ENCODE measurements at regions not wholly inside any gene's neighbourhood (a gene's known extent, or its start where the extent isn't known, plus 50 kb on each side); places are given as distances from the start of the nearest gene placed in this dataset.
A peak's percentile ranks its signal among the peaks of the same experiment; 100 is the strongest.

DNA sequence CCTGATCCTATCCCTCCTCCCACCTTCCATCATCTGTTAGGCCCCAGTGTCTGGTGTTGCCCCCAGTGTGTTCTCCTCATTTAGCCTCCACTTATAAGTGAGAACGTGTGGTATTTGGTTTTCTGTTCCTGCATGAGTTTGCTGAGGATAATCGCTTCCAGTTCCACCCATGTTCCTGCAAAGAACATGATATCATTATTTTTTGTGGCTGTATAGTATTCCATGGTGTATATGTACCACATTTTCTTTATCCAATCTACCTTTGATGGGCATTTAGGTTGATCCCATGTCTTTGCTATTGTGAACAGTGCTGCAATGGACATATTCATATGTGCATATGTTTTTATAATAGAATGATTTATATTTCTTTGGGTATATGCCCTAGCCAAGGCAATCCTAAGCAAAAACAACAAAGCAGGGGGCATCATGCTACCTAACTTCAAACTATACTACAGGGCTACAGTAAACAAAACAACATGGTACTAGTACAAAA lies 142.9 kb downstream of the TNFSF18 start:
- DNase-seq (no peak), ATAC-seq (ENCODE audit: low read depth) (no peak)
- Histone ChIP-seq H3K4me3 (ENCODE audit: insufficient read depth, low read depth, low read length) (no peak overlapping the region), H2BK5ac (ENCODE audit: low read depth, low read length, poor library complexity, severe bottlenecking) (peak overlapping the region; percentile 100), H3K27ac (ENCODE audit: insufficient read depth, low read length) (peak overlapping the region; percentile 67), H2BK20ac (ENCODE audit: low read depth, low read length) (peak overlapping the region; percentile 100), H3K4me1 (ENCODE audit: control insufficient read depth, insufficient read depth, low read length) (peaks cover 23% of the 10 kb centered on the region), H4K5ac (ENCODE audit: low read depth, low read length) (peak overlapping the region; percentile 88), H3K9me1 (ENCODE audit: insufficient read depth, low read length) (peaks cover 3% of the 10 kb centered on the region; the same call in 1 of the 2 replicates), H2BK120ac (ENCODE audit: low read depth, low read length) (peak overlapping the region; percentile 99), H3K4ac (ENCODE audit: low read depth, low read length) (peak overlapping the region; percentile 99), H3K9me3 (ENCODE audit: control insufficient read depth, insufficient read depth, low read length) (peaks cover 6% of the 10 kb centered on the region), H3K27me3 (ENCODE audit: control insufficient read depth, insufficient read depth, low read length) (no peaks in the 10 kb centered on the region), H3K79me1 (ENCODE audit: low read depth in 1 of 2, low read length in 2 of 2) (peaks cover 0 to 28% of the 10 kb centered on the region in 2 experiments; a peak in 3 of 4 replicates), H2AFZ (replicated peaks; ENCODE audit: low read length, poor library complexity) (no peak overlapping the region), H2AK9ac (replicated peaks; ENCODE audit: low read depth, low read length, poor library complexity) (no peak overlapping the region), H3K23ac (ENCODE audit: low read depth, low read length) (peak overlapping the region; percentile 99; the same call in 1 of the 2 replicates), H3K4me2 (ENCODE audit: low read depth, low read length) (no peak overlapping the region), H3K14ac (replicated peaks; ENCODE audit: low read depth, low read length) (peak overlapping the region; percentile 98), H4K20me1 (ENCODE audit: insufficient read depth, low read length) (no peaks in the 10 kb centered on the region), H3K36me3 (ENCODE audit: control insufficient read depth, insufficient read depth, low read length) (no peaks in the 10 kb centered on the region), H3K9ac (ENCODE audit: low read depth, low read length) (no peak overlapping the region), H3K18ac (ENCODE audit: low read depth, low read length) (peak overlapping the region; percentile 95), H4K8ac (ENCODE audit: low read depth in 2 of 2, low read length in 2 of 2) (peak overlapping the region; percentile 92 to 97), H2AK5ac (ENCODE audit: low read depth, low read length) (peak overlapping the region; percentile 99), H2BK15ac (ENCODE audit: low read depth, low read length) (peak overlapping the region; percentile 97), H4K91ac (ENCODE audit: insufficient read depth, low read depth, low read length) (peak overlapping the region; percentile 98), H3K56ac (ENCODE audit: extremely low read depth, insufficient read depth, low read length) (peak overlapping the region; percentile 97)
- WGBS, 2 experiments (ENCODE audit: extremely low coverage in 2 of 2, insufficient read length in 1 of 2), result no CpG with 5 or more reads among the region's 2 CpGs
- POLR2A ChIA-PET (ENCODE audit: unreplicated experiment), result interaction anchor here (1.7 to 1.8 kb wide), 2 partner anchors 82 to 294 kb away, joined by 6 to 10 read pairs; no protein-coding TSS in a partner anchor
- CTCF ChIA-PET, result no interaction called here
- dilution Hi-C loops (cut with HindIII; ENCODE audit: low sequenced_read_pairs, unreplicated experiment) (no loop called here), in situ Hi-C loops (cut with MboI; ENCODE audit: low sequenced_read_pairs) (no loop called here), intact Hi-C loops (cut with micrococcal nuclease) (loop anchor here (5.0 to 10.0 kb wide), 2 partner anchors 161 to 497 kb away; no protein-coding TSS in a partner anchor)
- no peak for TF ChIP-seq BHLHE40 (IDR thresholded peaks at IDR 0.05; ENCODE audit: low read depth, low read length)
- no peak for TF ChIP-seq CEBPB (IDR thresholded peaks at IDR 0.05; ENCODE audit: low read depth, low read length)
- no peak for TF ChIP-seq POLR2A (IDR thresholded peaks at IDR 0.05; ENCODE audit: low read depth, low read length)
- TF ChIP-seq SMC3 (IDR thresholded peaks at IDR 0.05; ENCODE audit: low read depth, low read length), result no peak
- TF ChIP-seq RFX5 (IDR thresholded peaks at IDR 0.05; ENCODE audit: low read depth, low read length), result no peak
- no peak for TF ChIP-seq RAD21 (IDR thresholded peaks at IDR 0.05; ENCODE audit: low read length)
- TF ChIP-seq, protein P1, sequence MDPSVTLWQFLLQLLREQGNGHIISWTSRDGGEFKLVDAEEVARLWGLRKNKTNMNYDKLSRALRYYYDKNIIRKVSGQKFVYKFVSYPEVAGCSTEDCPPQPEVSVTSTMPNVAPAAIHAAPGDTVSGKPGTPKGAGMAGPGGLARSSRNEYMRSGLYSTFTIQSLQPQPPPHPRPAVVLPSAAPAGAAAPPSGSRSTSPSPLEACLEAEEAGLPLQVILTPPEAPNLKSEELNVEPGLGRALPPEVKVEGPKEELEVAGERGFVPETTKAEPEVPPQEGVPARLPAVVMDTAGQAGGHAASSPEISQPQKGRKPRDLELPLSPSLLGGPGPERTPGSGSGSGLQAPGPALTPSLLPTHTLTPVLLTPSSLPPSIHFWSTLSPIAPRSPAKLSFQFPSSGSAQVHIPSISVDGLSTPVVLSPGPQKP (IDR thresholded peaks at IDR 0.05; ENCODE audit: borderline replicate concordance, low read depth, low read length), result no peak
- TF ChIP-seq NFE2L2 (IDR thresholded peaks at IDR 0.05; ENCODE audit: low read depth, low read length), result no peak
- no peak for TF ChIP-seq RCOR1 (IDR thresholded peaks at IDR 0.05; ENCODE audit: insufficient replicate concordance, low read length)
- TF ChIP-seq MXI1 (IDR thresholded peaks at IDR 0.05; ENCODE audit: borderline replicate concordance, low read depth, low read length), result no peak
- no TSS peak for BruUV-seq (replicated peaks)

Measured in IMR-90 (cell line).